CD4-positive, alpha-beta memory T cell (primary cell): ENCODE measurements at regions not wholly inside any gene's neighbourhood (a gene's known extent, or its start where the extent isn't known, plus 50 kb on each side); places are given as distances from the start of the nearest gene placed in this dataset.
A peak's percentile ranks its signal among the peaks of the same experiment; 100 is the strongest.
"Not testable (repeated sequence)": the region's sequence is repeated elsewhere in the genome, so short reads cannot be mapped to it uniquely, and the experiment has no call there.

Experiments used
- CTCF ChIA-PET: fragments of 350-600 bp; sonication (Branson Sonifier 250); formaldehyde crosslinking; loops from one replicate; lab custom pipeline; 2021; ENCODE audit warnings: inconsistent platforms; ENCODE audit not compliant: partially characterized antibody; lab: Charles Lee
- POLR2A ChIA-PET: fragments of 350-600 bp; sonication (Branson Sonifier 250); formaldehyde crosslinking; loops from one replicate; lab custom pipeline; 2021; ENCODE audit not compliant: partially characterized antibody; lab: Charles Lee
- DNase-seq, 5 donors: peaks; one replicate each; pipeline versions ENCODE4 v3.0.0 to v3.0.0-alpha.2; 2020 to 2022; ENCODE audit warnings: mixed read lengths in 1 of 5
- H3K27ac ChIP-seq: one replicate; pipeline ENCODE4 v1.7.0; 2013; ENCODE audit warnings: low read depth, low read length
- H3K27me3 ChIP-seq: 2 replicates; pipeline ENCODE4 v1.7.0; 2013; ENCODE audit warnings: mild to moderate bottlenecking, low read length, moderate library complexity; ENCODE audit not compliant: insufficient read depth
- H3K36me3 ChIP-seq: 2 replicates; pipeline ENCODE4 v1.7.0; 2013; ENCODE audit warnings: mild to moderate bottlenecking, low read length, moderate library complexity; ENCODE audit not compliant: insufficient read depth
- H3K4me1 ChIP-seq: 2 replicates; pipeline ENCODE4 v1.7.0; 2013; ENCODE audit warnings: mild to moderate bottlenecking, low read length, moderate library complexity; ENCODE audit not compliant: insufficient read depth
- H3K4me3 ChIP-seq, 2 donors: one replicate each; pipeline ENCODE4 v1.7.0; 2013; ENCODE audit warnings: low read length in 2 of 2, mild to moderate bottlenecking in 1 of 2
- H3K9me3 ChIP-seq, 2 donors: one replicate each; pipeline ENCODE4 v1.7.0; 2013; ENCODE audit warnings: low read length in 2 of 2, control low read depth in 1 of 2; ENCODE audit not compliant: control insufficient read depth in 1 of 2
- H3K27ac Mint-ChIP-seq, 7 donors: one replicate each; pipeline ENCODE4 v1.8.0; 2020 to 2021; ENCODE audit warnings: mixed read lengths in 7 of 7, mild to moderate bottlenecking in 6 of 7, inconsistent platforms in 3 of 7, moderate library complexity in 3 of 7
- H3K27me3 Mint-ChIP-seq, 2 donors: one replicate each; pipeline ENCODE4 v1.8.0; 2020 to 2021; ENCODE audit warnings: mixed read lengths in 2 of 2
- H3K36me3 Mint-ChIP-seq, 2 donors: one replicate each; pipeline ENCODE4 v1.8.0; 2020 to 2021; ENCODE audit warnings: mixed read lengths in 2 of 2, inconsistent platforms in 1 of 2, mild to moderate bottlenecking in 1 of 2
- H3K4me1 Mint-ChIP-seq, 4 donors: one replicate each; pipeline ENCODE4 v1.8.0; 2020 to 2021; ENCODE audit warnings: mixed read lengths in 4 of 4, mild to moderate bottlenecking in 1 of 4
- H3K4me3 Mint-ChIP-seq, 8 donors: one replicate each; pipeline ENCODE4 v1.8.0; 2020 to 2021; ENCODE audit warnings: mixed read lengths in 8 of 8, mild to moderate bottlenecking in 7 of 8, moderate library complexity in 6 of 8, inconsistent platforms in 3 of 8
- H3K9me3 Mint-ChIP-seq, 8 donors: one replicate each; pipeline ENCODE4 v1.8.0; 2020 to 2021; ENCODE audit warnings: mixed read lengths in 8 of 8, mild to moderate bottlenecking in 5 of 8, inconsistent platforms in 3 of 8, moderate library complexity in 1 of 8
- intact Hi-C: fragments of 100-400 bp; cut with micrococcal nuclease; formaldehyde crosslinking; loops from one replicate; pipeline ENCODE4 v1.15.1; 2023

GRCh38 chr3:193028258-193028657 lies 110.6 kb upstream of the MB21D2 start:
- H3K4me3 Mint-ChIP-seq = no peak overlapping the region
- no peak overlapping the region for H3K4me3 ChIP-seq
- H3K9me3 Mint-ChIP-seq = no peaks in the 10 kb centered on the region
- H3K27me3 Mint-ChIP-seq = no peaks in the 10 kb centered on the region
- H3K4me1 Mint-ChIP-seq = peaks cover 3 to 11% (median 7%) of the 10 kb centered on the region in 4 donors
- H3K36me3 ChIP-seq = no peaks in the 10 kb centered on the region
- CTCF ChIA-PET = interaction anchor here (1.0 to 1.5 kb wide), 2 partner anchors 13 kb away, joined by 7 read pairs; no protein-coding TSS in a partner anchor
- H3K27ac Mint-ChIP-seq = no peak overlapping the region
- no peaks in the 10 kb centered on the region for H3K9me3 ChIP-seq
- H3K27me3 ChIP-seq = no peaks in the 10 kb centered on the region
- H3K27ac ChIP-seq = no peak overlapping the region
- H3K4me1 ChIP-seq = peaks cover 10% of the 10 kb centered on the region
- POLR2A ChIA-PET = no interaction called here
- H3K36me3 Mint-ChIP-seq = no peaks in the 10 kb centered on the region
- intact Hi-C loops = no loop called here
- no peak for DNase-seq

GRCh38 chr3:193029800-193030199 lies 112.1 kb upstream of the MB21D2 start:
- ChIA-PET POLR2A (no interaction called here), CTCF (interaction anchor here (1.5 kb wide), 1 partner anchor 11 kb away, joined by 7 read pairs; no protein-coding TSS in a partner anchor)
- Mint-ChIP-seq H3K4me1 (peaks cover 3 to 11% (median 7%) of the 10 kb centered on the region in 4 donors), H3K27me3 (no peaks in the 10 kb centered on the region), H3K27ac (peak overlapping the region in 1 of 7 donors; percentile 68), H3K36me3 (no peaks in the 10 kb centered on the region), H3K9me3 (no peaks in the 10 kb centered on the region), H3K4me3 (peak overlapping the region in 1 of 8 donors; percentile 50)
- no peaks in the 10 kb centered on the region for H3K9me3 ChIP-seq
- H3K27ac ChIP-seq = no peak overlapping the region
- no peaks in the 10 kb centered on the region for H3K27me3 ChIP-seq
- no peak overlapping the region for H3K4me3 ChIP-seq
- no peak for DNase-seq
- intact Hi-C loops = no loop called here
- peaks cover 10% of the 10 kb centered on the region for H3K4me1 ChIP-seq
- no peaks in the 10 kb centered on the region for H3K36me3 ChIP-seq

GRCh38 chr3:193030276-193030675 lies 112.6 kb upstream of the MB21D2 start:
- H3K27ac Mint-ChIP-seq = no peak overlapping the region
- intact Hi-C loops = no loop called here
- H3K9me3 Mint-ChIP-seq = no peaks in the 10 kb centered on the region
- H3K4me3 Mint-ChIP-seq = no peak overlapping the region
- no peak overlapping the region for H3K4me3 ChIP-seq
- no peaks in the 10 kb centered on the region for H3K9me3 ChIP-seq
- ChIA-PET POLR2A (no interaction called here), CTCF (no interaction called here)
- peaks cover 3 to 11% (median 7%) of the 10 kb centered on the region in 4 donors for H3K4me1 Mint-ChIP-seq
- H3K36me3 ChIP-seq = no peaks in the 10 kb centered on the region
- no peaks in the 10 kb centered on the region for H3K27me3 Mint-ChIP-seq
- peaks cover 10% of the 10 kb centered on the region for H3K4me1 ChIP-seq
- H3K36me3 Mint-ChIP-seq = no peaks in the 10 kb centered on the region
- no peaks in the 10 kb centered on the region for H3K27me3 ChIP-seq
- H3K27ac ChIP-seq = no peak overlapping the region
- no peak for DNase-seq

GRCh38 chr3:193031911-193032310 lies 114.3 kb upstream of the MB21D2 start:
- DNase-seq = no peak
- intact Hi-C loops = no loop called here
- Histone ChIP-seq H3K4me3 (no peak overlapping the region), H3K36me3 (no peaks in the 10 kb centered on the region), H3K9me3 (no peaks in the 10 kb centered on the region), H3K4me1 (peaks cover 10% of the 10 kb centered on the region), H3K27me3 (no peaks in the 10 kb centered on the region), H3K27ac (no peak overlapping the region)
- Mint-ChIP-seq H3K27ac (no peak overlapping the region), H3K4me3 (no peak overlapping the region), H3K4me1 (peaks cover 3 to 11% (median 7%) of the 10 kb centered on the region in 4 donors), H3K36me3 (no peaks in the 10 kb centered on the region), H3K27me3 (no peaks in the 10 kb centered on the region), H3K9me3 (no peaks in the 10 kb centered on the region)
- ChIA-PET POLR2A (no interaction called here), CTCF (interaction anchor here (1.1 kb wide), 1 partner anchor 9 kb away, joined by 6 read pairs; no protein-coding TSS in a partner anchor)

GRCh38 chr3:193033226-193033780 lies 115.6 kb upstream of the MB21D2 start:
- Mint-ChIP-seq H3K27ac (no peak overlapping the region), H3K4me3 (no peak overlapping the region), H3K27me3 (no peaks in the 10 kb centered on the region), H3K4me1 (peaks cover 3 to 11% (median 7%) of the 10 kb centered on the region in 4 donors), H3K9me3 (peaks cover 0 to 3% (median 0%) of the 10 kb centered on the region in 8 donors), H3K36me3 (no peaks in the 10 kb centered on the region)
- no peaks in the 10 kb centered on the region for H3K27me3 ChIP-seq
- ChIA-PET CTCF (interaction anchor here (1.1 kb wide), 1 partner anchor 217 kb away, joined by 5 read pairs; no protein-coding TSS in a partner anchor), POLR2A (no interaction called here)
- intact Hi-C loops = no loop called here
- peaks cover 10% of the 10 kb centered on the region for H3K4me1 ChIP-seq
- H3K9me3 ChIP-seq = no peaks in the 10 kb centered on the region
- no peak overlapping the region for H3K27ac ChIP-seq
- no peak overlapping the region for H3K4me3 ChIP-seq
- no peak for DNase-seq
- H3K36me3 ChIP-seq = no peaks in the 10 kb centered on the region

- H3K9me3 ChIP-seq, DNase-seq, H3K9me3 Mint-ChIP-seq, H3K27me3 Mint-ChIP-seq, H3K4me1 ChIP-seq, H3K27ac ChIP-seq, H3K4me3 ChIP-seq, POLR2A ChIA-PET, H3K27me3 ChIP-seq, H3K36me3 Mint-ChIP-seq, intact Hi-C loops, H3K27ac Mint-ChIP-seq, H3K4me3 Mint-ChIP-seq, H3K36me3 ChIP-seq, H3K4me1 Mint-ChIP-seq: not testable (repeated sequence)
- CTCF ChIA-PET = interaction anchor here (2.1 to 3.5 kb wide), 2 partner anchors 221 to 225 kb away, joined by 6 to 34 read pairs; no protein-coding TSS in a partner anchor
These were observed 120.2 kb upstream of the MB21D2 start for GRCh38 chr3:193037828-193038227.

- Mint-ChIP-seq H3K4me3 (no peak overlapping the region), H3K36me3 (no peaks in the 10 kb centered on the region), H3K4me1 (peaks cover 0 to 1% (median 0%) of the 10 kb centered on the region in 4 donors), H3K27ac (no peak overlapping the region), H3K27me3 (peaks cover 0 to 1% of the 10 kb centered on the region in 2 donors), H3K9me3 (peaks cover 0 to 3% (median 0%) of the 10 kb centered on the region in 8 donors)
- Histone ChIP-seq H3K27ac (no peak overlapping the region), H3K36me3 (no peaks in the 10 kb centered on the region), H3K27me3 (no peaks in the 10 kb centered on the region), H3K9me3 (no peaks in the 10 kb centered on the region), H3K4me1 (no peaks in the 10 kb centered on the region), H3K4me3 (no peak overlapping the region)
- ChIA-PET CTCF (interaction anchor here (0.7 to 3.5 kb wide), 4 partner anchors 11 to 237 kb away, joined by 3 to 34 read pairs (median 5); no protein-coding TSS in a partner anchor), POLR2A (no interaction called here)
- intact Hi-C loops = no loop called here
- no peak for DNase-seq
These were observed 121.4 kb upstream of the MB21D2 start for GRCh38 chr3:193039058-193039457.
